ENCODE measurements at regions not wholly inside any gene's neighbourhood (a gene's known extent, or its start where the extent isn't known, plus 50 kb on each side); places are given as distances from the start of the nearest gene placed in this dataset.

DNA sequence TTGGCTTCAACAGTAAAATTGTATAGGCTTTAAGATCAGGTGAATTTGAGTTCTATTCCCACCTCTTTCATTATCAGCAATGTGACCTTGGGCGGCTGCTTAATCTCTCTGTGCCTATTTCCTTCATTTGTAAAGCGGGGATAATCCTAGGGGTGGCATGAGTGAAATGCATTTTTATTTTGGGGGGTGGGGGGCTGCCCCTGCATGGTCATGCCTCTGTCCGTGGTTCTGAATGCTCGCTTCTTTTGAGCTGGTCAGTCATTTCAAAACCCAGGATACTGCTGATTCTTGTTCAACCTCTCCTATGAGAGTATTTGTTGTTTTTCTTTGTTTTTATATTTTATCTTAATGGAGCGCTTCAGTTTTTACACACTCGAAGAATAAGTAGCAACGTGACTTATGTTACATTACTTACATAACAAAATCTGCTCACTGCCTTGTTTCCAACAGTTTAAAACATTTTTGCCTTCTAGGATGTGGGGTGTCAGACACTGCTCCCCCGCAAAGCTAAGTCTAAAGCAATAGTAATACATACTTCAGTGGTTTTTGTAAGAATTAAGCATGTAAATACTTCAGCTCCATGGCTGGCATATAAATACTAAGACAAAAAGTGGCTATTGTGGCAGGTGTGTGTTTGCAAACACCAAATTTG, 152.6 kb upstream of the PELI1 start (continued):
- TF ChIP-seq CTCF (IDR thresholded peaks at IDR 0.05; ENCODE audit: control extremely low read depth in 1 of 3, insufficient read depth in 1 of 3, low read depth in 1 of 3, low read length in 3 of 3) (no peak), TEAD4 (IDR thresholded peaks at IDR 0.05; ENCODE audit: low read depth, low read length) (no peak), MAFK (IDR thresholded peaks at IDR 0.05; ENCODE audit: low read depth, low read length) (no peak), CREB1 (IDR thresholded peaks at IDR 0.05) (no peak), JUND (IDR thresholded peaks at IDR 0.05; ENCODE audit: low read length) (no peak), RFX5 (IDR thresholded peaks at IDR 0.05; ENCODE audit: borderline replicate concordance, low read depth, low read length) (no peak), CTBP2 (IDR thresholded peaks at IDR 0.05; ENCODE audit: borderline replicate concordance, insufficient read depth, insufficient read length, low read length) (no peak)

All from H1 (cell line).